H54 (cell line): ENCODE measurements at regions not wholly inside any gene's neighbourhood (a gene's known extent, or its start where the extent isn't known, plus 50 kb on each side); places are given as distances from the start of the nearest gene placed in this dataset.
A peak's percentile ranks its signal among the peaks of the same experiment; 100 is the strongest.

Experiments
- DNase-seq: peaks from one replicate; pipeline ENCODE4 v3.0.0; 2011; ENCODE audit warnings: low spot score, mixed read lengths; ENCODE audit not compliant: insufficient read length
- FAIRE-seq: peaks from 3 replicates; lab custom pipeline; 2011; peaks lifted over from hg19 to GRCh38; lab: Jason Lieb, UNC
- POLR2A ChIP-seq: IDR thresholded peaks from 2 replicates; pipeline ENCODE4 v1.6.1; 2011; ENCODE audit warnings: low read depth, mild to moderate bottlenecking, low read length

GRCh38 chr5:89425062-89425461 is 542.1 kb upstream of the MEF2C start:
- TF ChIP-seq POLR2A, result no peak
- no peak for FAIRE-seq

GRCh38 chr5:89421035-89421434 is 538.1 kb upstream of the MEF2C start:
- DNase-seq (no peak), FAIRE-seq (peak; percentile 76)
- no peak for TF ChIP-seq POLR2A

More at GRCh38 chr5:89425062-89425461, 542.1 kb upstream of the MEF2C start:
- no peak for DNase-seq

- FAIRE-seq (no peak), DNase-seq (no peak)
- TF ChIP-seq POLR2A, result no peak
Observed at GRCh38 chr5:89418407-89419085, 535.6 kb upstream of the MEF2C start.

- FAIRE-seq (no peak), DNase-seq (no peak)
- no peak for TF ChIP-seq POLR2A
Observed at GRCh38 chr5:89417990-89418389, 535.0 kb upstream of the MEF2C start.

GRCh38 chr5:89417515-89417914 is 534.5 kb upstream of the MEF2C start:
- no peak for TF ChIP-seq POLR2A
- FAIRE-seq (no peak), DNase-seq (no peak)

- no peak for DNase-seq
- no peak for TF ChIP-seq POLR2A
- no peak for FAIRE-seq
Observed at GRCh38 chr5:89411891-89412290, 528.9 kb upstream of the MEF2C start.

- DNase-seq (no peak), FAIRE-seq (no peak)
- no peak for TF ChIP-seq POLR2A
Observed at GRCh38 chr5:89407054-89407453, 524.1 kb upstream of the MEF2C start.

GRCh38 chr5:89401659-89402058 is 518.7 kb upstream of the MEF2C start:
- no peak for TF ChIP-seq POLR2A
- no peak for DNase-seq
- FAIRE-seq, result no peak

GRCh38 chr5:89401012-89401411 is 518.0 kb upstream of the MEF2C start:
- no peak for DNase-seq
- FAIRE-seq, result no peak

GRCh38 chr5:89399548-89399947 is 516.6 kb upstream of the MEF2C start:
- DNase-seq, result no peak
- FAIRE-seq, result no peak
- no peak for TF ChIP-seq POLR2A

More at GRCh38 chr5:89401012-89401411, 518.0 kb upstream of the MEF2C start:
- no peak for TF ChIP-seq POLR2A

- DNase-seq, result no peak
Observed at GRCh38 chr5:89397096-89397495, 514.1 kb upstream of the MEF2C start.

GRCh38 chr5:89396278-89396954 is 513.4 kb upstream of the MEF2C start:
- TF ChIP-seq POLR2A, result no peak
- DNase-seq (no peak), FAIRE-seq (peak; percentile 50)

More at GRCh38 chr5:89397096-89397495, 514.1 kb upstream of the MEF2C start:
- no peak for TF ChIP-seq POLR2A
- FAIRE-seq, result no peak

GRCh38 chr5:89395111-89395510 is 512.1 kb upstream of the MEF2C start:
- no peak for TF ChIP-seq POLR2A
- no peak for FAIRE-seq
- no peak for DNase-seq

GRCh38 chr5:89388872-89389271 is 505.9 kb upstream of the MEF2C start:
- TF ChIP-seq POLR2A, result no peak
- FAIRE-seq, result no peak
- no peak for DNase-seq

GRCh38 chr5:89384391-89384790 is 501.4 kb upstream of the MEF2C start:
- DNase-seq, result no peak
- FAIRE-seq, result no peak
- TF ChIP-seq POLR2A, result no peak
